ENCODE measurements at regions not wholly inside any gene's neighbourhood (a gene's known extent, or its start where the extent isn't known, plus 50 kb on each side); places are given as distances from the start of the nearest gene placed in this dataset.

- no peak for DNase-seq
Measured at GRCh38 chr11:112470355-112470754, 209.7 kb upstream of the PLET1 start.

GRCh38 chr11:112471731-112472130, 211.1 kb upstream of the PLET1 start:
- no peak for DNase-seq

- no peak for DNase-seq
Measured at GRCh38 chr11:112477152-112477551, 216.5 kb upstream of the PLET1 start.

DNA sequence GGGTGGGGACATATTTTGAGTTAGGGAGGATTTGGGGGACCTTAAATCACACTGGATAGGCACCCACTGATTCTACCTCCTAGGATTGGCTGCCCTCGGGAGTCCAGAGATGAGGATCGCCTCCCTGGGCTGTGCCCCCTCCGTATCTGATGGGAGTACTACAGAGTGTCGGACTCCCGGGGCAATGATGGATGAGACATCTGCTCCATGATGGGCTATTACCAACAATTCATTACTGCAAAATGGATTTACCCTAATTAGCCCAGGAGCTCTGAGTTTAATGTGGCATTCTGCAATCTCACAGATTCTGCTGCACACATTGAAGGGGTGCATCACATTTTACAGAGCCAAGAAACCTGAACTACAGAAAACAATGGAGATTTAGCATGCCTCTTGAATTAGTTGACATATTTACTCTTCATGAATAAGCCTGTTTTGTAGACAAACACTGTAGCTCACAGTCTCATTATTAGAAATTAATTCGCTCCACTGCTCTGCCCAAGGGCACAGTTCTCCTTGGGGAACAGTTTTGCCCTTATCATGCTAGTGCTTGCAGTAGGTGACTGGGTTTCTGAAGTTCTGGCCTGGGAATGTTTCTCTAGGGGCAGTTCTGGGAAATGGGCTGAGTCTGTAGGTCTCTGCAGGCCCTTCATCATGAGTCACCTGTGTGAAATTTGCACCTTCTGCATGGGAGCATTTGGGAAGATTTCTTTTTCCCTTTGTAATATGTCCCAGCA, 217.1 kb upstream of the PLET1 start:
- no peak for DNase-seq

GRCh38 chr11:112478806-112479205, 218.1 kb upstream of the PLET1 start:
- no peak for DNase-seq

GRCh38 chr11:112481431-112481830, 220.8 kb upstream of the PLET1 start:
- no peak for DNase-seq

DNA sequence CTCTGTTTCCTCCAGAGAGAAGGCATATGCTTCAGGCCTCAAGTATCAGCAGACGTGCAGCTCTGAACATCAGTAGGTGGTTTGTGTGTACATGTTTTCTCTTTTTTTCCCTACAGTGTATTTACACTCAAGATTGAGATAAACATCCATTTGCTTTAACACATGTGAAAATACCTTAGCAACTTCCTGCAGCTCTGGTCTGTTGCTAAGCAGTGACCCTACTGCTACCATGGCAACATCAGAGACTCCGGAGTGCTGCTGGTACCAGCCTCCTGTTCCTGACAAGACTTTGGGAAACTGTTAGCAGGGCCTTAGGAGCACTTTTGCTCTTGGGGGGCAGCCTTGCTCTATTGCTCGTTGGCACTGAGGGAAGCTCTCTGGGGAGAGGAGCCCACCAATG, 221.2 kb upstream of the PLET1 start:
- DNase-seq = no peak

DNA sequence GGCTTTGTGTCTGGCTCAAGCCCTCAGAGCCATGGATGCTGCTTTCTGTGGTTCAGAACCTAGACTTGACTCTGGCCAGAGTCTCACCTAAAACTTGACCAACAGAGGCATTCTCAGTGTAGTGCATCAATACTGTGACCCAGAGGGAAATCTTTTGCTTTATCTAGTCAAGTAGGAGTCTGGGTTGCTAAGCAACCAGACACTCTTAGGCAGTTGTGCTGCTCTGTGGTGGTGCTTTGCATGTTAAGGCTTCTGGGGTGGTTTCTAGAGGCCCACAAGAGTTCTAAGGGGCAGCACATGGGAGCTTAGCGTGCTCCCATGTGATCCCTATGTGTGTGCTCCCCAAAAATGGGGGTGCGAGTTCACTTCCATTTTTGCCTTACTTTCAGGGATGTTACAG, 224.6 kb upstream of the PLET1 start:
- no peak for DNase-seq

DNA sequence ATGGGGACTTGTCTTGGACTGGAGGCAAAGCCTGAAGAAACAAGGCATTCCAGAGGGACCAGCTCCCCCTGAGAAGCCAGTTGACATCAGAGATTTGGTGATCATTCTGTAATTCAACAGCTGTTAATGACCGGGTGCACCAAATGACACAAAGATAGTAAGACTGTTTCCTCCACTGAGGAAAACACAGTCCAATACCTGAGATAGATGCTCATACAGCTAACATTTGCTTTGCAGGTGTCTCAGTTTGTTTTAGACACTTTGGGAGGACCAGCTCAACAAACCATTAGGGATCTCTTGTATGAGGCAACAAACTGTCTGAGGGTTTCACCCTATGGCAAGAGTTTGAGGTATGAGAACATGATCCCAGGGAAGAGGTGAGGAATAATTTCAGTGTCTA, 237.2 kb upstream of the PLET1 start:
- no peak for DNase-seq

DNA sequence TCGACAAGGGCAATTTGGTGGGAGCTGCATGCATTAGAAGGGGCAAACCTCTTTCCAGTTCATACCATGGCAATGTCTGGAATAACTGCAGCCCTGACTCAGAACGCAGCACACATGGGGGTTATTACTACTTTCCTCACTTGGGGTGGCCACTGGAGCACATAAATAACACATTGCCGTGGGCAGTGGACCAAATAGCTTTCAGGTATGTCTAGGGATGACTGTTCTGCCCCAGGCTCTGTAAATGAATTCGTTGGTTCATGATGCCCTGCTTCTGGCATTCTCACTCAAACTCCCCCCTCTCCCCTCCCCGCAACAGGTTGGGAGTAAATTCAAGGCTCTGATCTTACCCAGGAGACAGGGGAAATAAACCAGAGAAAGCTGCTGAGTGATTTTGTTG, 238.0 kb upstream of the PLET1 start:
- no peak for DNase-seq

DNA sequence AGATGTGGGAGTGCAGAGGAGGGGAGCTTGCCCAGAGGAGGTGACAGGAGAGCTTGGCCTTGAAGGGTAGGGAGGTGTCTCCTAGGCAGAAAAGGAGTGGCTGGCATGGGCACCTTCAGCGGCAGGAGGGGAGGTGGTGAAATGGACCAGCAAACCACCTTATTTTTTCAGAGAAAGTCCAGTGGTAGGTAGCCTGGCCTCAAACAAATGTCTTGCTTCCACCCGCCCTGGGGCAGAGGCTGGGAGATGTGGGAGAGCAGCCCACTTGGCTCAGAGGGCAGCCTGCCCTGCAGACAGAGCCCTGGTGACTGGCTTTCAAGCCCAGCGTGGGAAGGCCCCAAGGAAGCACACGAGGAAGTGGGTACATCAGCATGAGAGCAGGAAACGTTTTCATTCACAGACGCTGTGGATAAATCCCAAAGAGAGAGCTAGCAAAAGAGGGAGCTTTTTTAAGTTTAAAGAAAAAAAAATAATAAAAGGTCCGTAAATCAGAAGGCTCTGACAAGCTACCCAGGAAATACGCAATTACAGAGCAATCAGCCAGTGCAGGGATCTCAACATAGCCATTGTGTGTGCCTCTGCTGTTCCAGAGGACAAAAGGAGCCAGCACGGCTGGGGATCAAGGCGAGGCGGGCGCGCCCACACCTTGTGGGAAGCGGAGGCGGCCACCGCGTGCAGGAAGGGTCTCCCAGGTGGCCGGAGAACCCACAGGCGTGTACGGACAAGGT, 238.7 kb upstream of the PLET1 start:
- no peak for DNase-seq

DNA sequence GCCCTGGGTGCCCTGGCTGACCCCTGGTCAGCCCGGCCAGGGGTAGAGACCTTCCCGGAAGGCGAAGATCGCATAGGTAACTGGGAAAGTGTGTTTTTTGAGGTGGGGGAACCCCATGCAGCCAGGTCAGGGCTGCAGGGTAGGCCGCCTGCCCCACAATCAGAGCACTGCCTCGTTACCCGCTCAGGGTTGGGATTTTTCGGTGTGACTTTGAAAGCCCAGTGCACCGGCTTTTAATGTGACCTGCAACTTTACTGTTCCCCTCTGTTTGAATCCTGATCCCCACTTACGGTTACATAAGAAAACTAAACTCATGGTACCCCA, 239.2 kb upstream of the PLET1 start:
- DNase-seq = no peak

DNA sequence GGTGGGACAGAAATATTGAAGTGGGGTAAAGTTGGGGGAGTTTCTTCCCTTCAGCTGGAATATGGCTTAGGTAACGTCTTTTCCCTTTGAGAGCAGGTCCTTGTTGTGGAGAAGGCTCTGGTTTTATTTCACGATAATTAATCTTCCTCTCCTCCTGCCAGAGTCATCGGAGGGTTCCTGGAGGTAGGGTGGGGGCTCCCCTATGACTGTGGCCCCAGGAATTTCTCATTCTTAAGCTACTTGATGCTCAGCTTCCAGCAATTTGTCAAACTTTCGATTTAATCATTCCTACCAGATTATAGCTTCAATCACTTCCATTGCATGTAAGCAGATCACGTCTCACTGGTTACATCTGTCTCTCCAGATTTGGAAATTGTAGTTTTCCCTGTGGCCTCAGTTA, 242.8 kb upstream of the PLET1 start:
- DNase-seq = no peak

- no peak for DNase-seq
Measured at GRCh38 chr11:112504056-112504455, 243.4 kb upstream of the PLET1 start.

- no peak for DNase-seq
Measured at GRCh38 chr11:112506852-112507251, 246.2 kb upstream of the PLET1 start.

DNA sequence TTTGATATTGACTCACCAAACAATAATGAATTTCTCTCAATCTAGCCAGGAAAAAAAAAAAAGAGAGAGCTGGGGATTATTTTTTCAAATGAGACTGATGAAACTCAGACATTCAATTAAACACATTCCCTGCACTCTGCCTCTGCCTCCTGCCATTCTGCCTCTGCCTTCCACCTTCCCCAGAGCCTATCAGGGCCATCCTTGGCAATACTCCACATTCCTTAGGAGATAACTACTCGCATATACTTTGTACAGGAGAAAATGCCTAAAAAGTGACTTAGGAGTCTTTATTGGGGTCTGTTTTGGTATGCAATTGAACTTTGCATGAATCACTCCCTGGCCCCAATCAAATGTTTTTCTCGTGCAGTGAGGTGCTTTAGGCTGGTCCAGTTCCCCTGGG, 246.6 kb upstream of the PLET1 start:
- DNase-seq = no peak

DNA sequence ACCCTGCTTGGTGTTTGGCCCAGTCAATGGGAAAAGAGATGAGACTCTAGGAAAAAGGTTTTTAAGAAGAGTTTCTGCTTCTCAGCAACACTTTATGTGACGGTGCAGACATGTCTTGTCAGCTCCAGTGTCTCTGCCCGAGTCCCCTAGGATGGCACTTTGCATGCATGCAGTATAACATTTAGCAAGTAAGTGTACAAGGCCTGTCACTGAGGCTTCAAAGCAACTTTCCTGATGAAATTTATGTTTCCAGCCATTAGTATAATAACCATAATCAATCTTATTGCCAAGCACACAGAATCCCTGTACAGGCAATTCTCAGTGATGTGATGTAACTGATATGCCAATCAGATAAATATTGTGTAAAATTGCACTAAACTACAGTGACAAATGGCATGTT, 248.1 kb upstream of the PLET1 start:
- DNase-seq = no peak

DNA sequence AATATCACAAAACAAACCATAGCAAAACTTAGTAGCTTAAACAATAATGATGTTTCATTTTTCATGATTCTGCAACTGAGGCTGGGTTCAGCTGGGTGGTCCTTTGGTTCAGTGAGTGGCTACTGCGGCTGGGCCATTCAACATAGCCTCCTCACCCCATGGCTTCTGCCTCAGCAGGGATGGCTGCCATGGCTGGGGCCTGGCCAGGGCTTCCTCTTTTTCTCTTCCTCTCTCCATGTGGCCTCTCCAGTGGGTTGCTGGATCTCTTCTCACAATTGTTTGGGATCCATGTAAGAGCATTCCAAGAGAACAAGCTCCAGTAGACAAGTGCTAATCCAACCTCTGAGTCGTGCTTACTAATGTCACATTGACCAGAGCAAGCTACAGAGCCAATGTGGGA, 248.6 kb upstream of the PLET1 start:
- no peak for DNase-seq

- DNase-seq = no peak
Measured at GRCh38 chr11:112511271-112511670, 250.6 kb upstream of the PLET1 start.

DNA sequence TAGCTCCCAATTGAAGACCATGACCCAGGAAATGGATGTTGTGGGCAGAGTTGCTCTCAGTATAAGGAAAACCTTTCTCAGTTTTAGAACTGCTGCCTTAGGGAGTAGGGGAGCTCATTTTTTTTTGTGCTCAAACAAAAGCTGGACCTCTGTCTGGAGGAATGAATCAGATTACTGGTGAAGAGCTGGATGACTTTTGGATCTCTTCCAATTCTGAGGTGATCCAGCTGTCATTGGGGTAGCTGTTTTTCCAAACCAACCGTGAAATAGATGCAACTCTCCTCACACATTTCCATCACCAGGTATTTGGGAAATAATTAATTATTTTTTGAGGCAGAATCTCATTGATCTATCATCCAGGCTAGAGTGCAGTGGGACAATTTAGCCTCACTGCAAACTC, 251.3 kb upstream of the PLET1 start:
- DNase-seq = no peak

DNA sequence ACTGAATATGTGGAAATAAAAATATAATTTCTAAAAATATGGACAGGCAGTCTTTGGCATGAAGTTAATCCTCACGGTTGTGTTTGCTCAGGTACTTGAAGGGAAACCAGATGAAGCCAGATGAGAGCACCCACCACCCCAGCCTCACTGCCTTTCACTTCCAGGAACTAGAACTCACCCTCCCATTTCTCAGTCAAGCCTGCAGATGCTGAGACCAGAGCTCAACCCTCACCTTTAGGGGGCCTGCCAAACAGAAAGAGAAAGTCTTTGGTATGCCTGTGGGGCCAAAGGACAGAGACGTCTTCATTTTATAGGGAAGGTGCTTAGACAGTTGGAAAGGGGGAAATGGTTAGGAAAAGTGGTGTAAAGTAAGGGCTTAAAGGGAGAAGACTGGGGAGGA, 252.8 kb upstream of the PLET1 start:
- DNase-seq = no peak

GRCh38 chr11:112514011-112514740, 253.5 kb upstream of the PLET1 start:
- no peak for DNase-seq

GRCh38 chr11:112516261-112516660, 255.6 kb upstream of the PLET1 start:
- no peak for DNase-seq

- no peak for DNase-seq
Measured at GRCh38 chr11:112516755-112517154, 256.1 kb upstream of the PLET1 start.
